ENCODE measurements at regions not wholly inside any gene's neighbourhood (a gene's known extent, or its start where the extent isn't known, plus 50 kb on each side); places are given as distances from the start of the nearest gene placed in this dataset.

- H3K4me1 ChIP-seq (ENCODE audit: low read length): no peaks in the 10 kb centered on the region
- no peaks in the 10 kb centered on the region for H3K27me3 ChIP-seq (ENCODE audit: low read length)
- H3K79me2 ChIP-seq (ENCODE audit: low read length): no peaks in the 10 kb centered on the region
- no peaks in the 10 kb centered on the region for H3K9me3 ChIP-seq (ENCODE audit: low read length)
- H3K27ac ChIP-seq (ENCODE audit: low read length): no peak overlapping the region
- H3K4me3 ChIP-seq (ENCODE audit: low read length): no peak overlapping the region
- no peak overlapping the region for H3K4me2 ChIP-seq (ENCODE audit: low read depth, low read length, poor library complexity, severe bottlenecking)
- no peaks in the 10 kb centered on the region for H3K9me2 ChIP-seq (replicated peaks; ENCODE audit: insufficient read depth, low read length)
- H4K20me1 ChIP-seq (ENCODE audit: insufficient read depth, low read depth, low read length): no peaks in the 10 kb centered on the region
- no peak overlapping the region for H3K9ac ChIP-seq (ENCODE audit: low read length)
- no peaks in the 10 kb centered on the region for H3K36me3 ChIP-seq (ENCODE audit: insufficient read depth, low read length)
- H2AFZ ChIP-seq (ENCODE audit: low read length): no peak overlapping the region
- DNase-seq: no peak
Measured at GRCh38 chr5:7186818-7187217, 209.1 kb upstream of the ADCY2 start.

GRCh38 chr5:7190712-7191250 lies 205.2 kb upstream of the ADCY2 start:
- no peak overlapping the region for H3K4me2 ChIP-seq (ENCODE audit: low read depth, low read length, poor library complexity, severe bottlenecking)
- no peaks in the 10 kb centered on the region for H3K9me2 ChIP-seq (replicated peaks; ENCODE audit: insufficient read depth, low read length)
- no peaks in the 10 kb centered on the region for H3K36me3 ChIP-seq (ENCODE audit: insufficient read depth, low read length)
- H3K4me3 ChIP-seq (ENCODE audit: low read length): no peak overlapping the region
- no peaks in the 10 kb centered on the region for H4K20me1 ChIP-seq (ENCODE audit: insufficient read depth, low read depth, low read length)
- no peak overlapping the region for H2AFZ ChIP-seq (ENCODE audit: low read length)
- no peaks in the 10 kb centered on the region for H3K4me1 ChIP-seq (ENCODE audit: low read length)
- H3K9ac ChIP-seq (ENCODE audit: low read length): no peak overlapping the region
- no peaks in the 10 kb centered on the region for H3K9me3 ChIP-seq (ENCODE audit: low read length)
- no peaks in the 10 kb centered on the region for H3K79me2 ChIP-seq (ENCODE audit: low read length)
- H3K27me3 ChIP-seq (ENCODE audit: low read length): no peaks in the 10 kb centered on the region
- DNase-seq: no peak
- H3K27ac ChIP-seq (ENCODE audit: low read length): no peak overlapping the region

- H2AFZ ChIP-seq (ENCODE audit: low read length): no peak overlapping the region
- no peak for DNase-seq
- no peaks in the 10 kb centered on the region for H4K20me1 ChIP-seq (ENCODE audit: insufficient read depth, low read depth, low read length)
- no peak overlapping the region for H3K9ac ChIP-seq (ENCODE audit: low read length)
- H3K79me2 ChIP-seq (ENCODE audit: low read length): no peaks in the 10 kb centered on the region
- H3K27ac ChIP-seq (ENCODE audit: low read length): no peak overlapping the region
- H3K4me2 ChIP-seq (ENCODE audit: low read depth, low read length, poor library complexity, severe bottlenecking): no peak overlapping the region
- H3K9me3 ChIP-seq (ENCODE audit: low read length): no peaks in the 10 kb centered on the region
- no peak overlapping the region for H3K4me3 ChIP-seq (ENCODE audit: low read length)
- no peaks in the 10 kb centered on the region for H3K27me3 ChIP-seq (ENCODE audit: low read length)
- no peaks in the 10 kb centered on the region for H3K36me3 ChIP-seq (ENCODE audit: insufficient read depth, low read length)
- H3K4me1 ChIP-seq (ENCODE audit: low read length): no peaks in the 10 kb centered on the region
- no peaks in the 10 kb centered on the region for H3K9me2 ChIP-seq (replicated peaks; ENCODE audit: insufficient read depth, low read length)
Measured at GRCh38 chr5:7192016-7192415, 203.9 kb upstream of the ADCY2 start.

- no peaks in the 10 kb centered on the region for H3K4me1 ChIP-seq (ENCODE audit: low read length)
- H3K27ac ChIP-seq (ENCODE audit: low read length): no peak overlapping the region
- DNase-seq: no peak
- H3K9me3 ChIP-seq (ENCODE audit: low read length): no peaks in the 10 kb centered on the region
- H3K9me2 ChIP-seq (replicated peaks; ENCODE audit: insufficient read depth, low read length): no peaks in the 10 kb centered on the region
- no peak overlapping the region for H2AFZ ChIP-seq (ENCODE audit: low read length)
- no peaks in the 10 kb centered on the region for H3K27me3 ChIP-seq (ENCODE audit: low read length)
- H3K4me3 ChIP-seq (ENCODE audit: low read length): no peak overlapping the region
- no peak overlapping the region for H3K4me2 ChIP-seq (ENCODE audit: low read depth, low read length, poor library complexity, severe bottlenecking)
- H3K36me3 ChIP-seq (ENCODE audit: insufficient read depth, low read length): no peaks in the 10 kb centered on the region
- H4K20me1 ChIP-seq (ENCODE audit: insufficient read depth, low read depth, low read length): no peaks in the 10 kb centered on the region
- no peak overlapping the region for H3K9ac ChIP-seq (ENCODE audit: low read length)
- H3K79me2 ChIP-seq (ENCODE audit: low read length): no peaks in the 10 kb centered on the region
Measured at GRCh38 chr5:7202846-7203245, 193.1 kb upstream of the ADCY2 start.

- Histone ChIP-seq H3K79me2 (ENCODE audit: low read length) (no peaks in the 10 kb centered on the region), H3K9ac (ENCODE audit: low read length) (no peak overlapping the region), H3K27ac (ENCODE audit: low read length) (no peak overlapping the region), H3K4me2 (ENCODE audit: low read depth, low read length, poor library complexity, severe bottlenecking) (no peak overlapping the region), H3K4me1 (ENCODE audit: low read length) (no peaks in the 10 kb centered on the region), H3K9me2 (replicated peaks; ENCODE audit: insufficient read depth, low read length) (no peaks in the 10 kb centered on the region), H3K27me3 (ENCODE audit: low read length) (no peaks in the 10 kb centered on the region), H4K20me1 (ENCODE audit: insufficient read depth, low read depth, low read length) (no peaks in the 10 kb centered on the region), H3K9me3 (ENCODE audit: low read length) (no peaks in the 10 kb centered on the region), H3K36me3 (ENCODE audit: insufficient read depth, low read length) (no peaks in the 10 kb centered on the region), H3K4me3 (ENCODE audit: low read length) (no peak overlapping the region), H2AFZ (ENCODE audit: low read length) (no peak overlapping the region)
- DNase-seq: no peak
Measured at GRCh38 chr5:7207979-7208378, 188.0 kb upstream of the ADCY2 start.

- Histone ChIP-seq H3K4me3 (ENCODE audit: low read length) (no peak overlapping the region), H3K9me2 (replicated peaks; ENCODE audit: insufficient read depth, low read length) (no peaks in the 10 kb centered on the region), H3K9ac (ENCODE audit: low read length) (no peak overlapping the region), H3K4me1 (ENCODE audit: low read length) (no peaks in the 10 kb centered on the region), H3K9me3 (ENCODE audit: low read length) (no peaks in the 10 kb centered on the region), H2AFZ (ENCODE audit: low read length) (no peak overlapping the region), H3K79me2 (ENCODE audit: low read length) (no peaks in the 10 kb centered on the region), H4K20me1 (ENCODE audit: insufficient read depth, low read depth, low read length) (no peaks in the 10 kb centered on the region), H3K36me3 (ENCODE audit: insufficient read depth, low read length) (no peaks in the 10 kb centered on the region), H3K4me2 (ENCODE audit: low read depth, low read length, poor library complexity, severe bottlenecking) (no peak overlapping the region), H3K27ac (ENCODE audit: low read length) (no peak overlapping the region), H3K27me3 (ENCODE audit: low read length) (no peaks in the 10 kb centered on the region)
- DNase-seq: no peak
Measured at GRCh38 chr5:7208938-7209337, 187.0 kb upstream of the ADCY2 start.

- Histone ChIP-seq H3K9me2 (replicated peaks; ENCODE audit: insufficient read depth, low read length) (no peaks in the 10 kb centered on the region), H4K20me1 (ENCODE audit: insufficient read depth, low read depth, low read length) (no peaks in the 10 kb centered on the region), H3K36me3 (ENCODE audit: insufficient read depth, low read length) (no peaks in the 10 kb centered on the region), H2AFZ (ENCODE audit: low read length) (no peak overlapping the region), H3K9me3 (ENCODE audit: low read length) (no peaks in the 10 kb centered on the region), H3K27ac (ENCODE audit: low read length) (no peak overlapping the region), H3K9ac (ENCODE audit: low read length) (no peak overlapping the region), H3K4me3 (ENCODE audit: low read length) (no peak overlapping the region), H3K4me2 (ENCODE audit: low read depth, low read length, poor library complexity, severe bottlenecking) (no peak overlapping the region), H3K27me3 (ENCODE audit: low read length) (no peaks in the 10 kb centered on the region), H3K79me2 (ENCODE audit: low read length) (no peaks in the 10 kb centered on the region), H3K4me1 (ENCODE audit: low read length) (no peaks in the 10 kb centered on the region)
- no peak for DNase-seq
Measured at GRCh38 chr5:7209658-7210057, 186.3 kb upstream of the ADCY2 start.

- H3K27ac ChIP-seq (ENCODE audit: low read length): no peak overlapping the region
- H3K36me3 ChIP-seq (ENCODE audit: insufficient read depth, low read length): no peaks in the 10 kb centered on the region
- H3K79me2 ChIP-seq (ENCODE audit: low read length): no peaks in the 10 kb centered on the region
- H4K20me1 ChIP-seq (ENCODE audit: insufficient read depth, low read depth, low read length): no peaks in the 10 kb centered on the region
- H3K4me1 ChIP-seq (ENCODE audit: low read length): no peaks in the 10 kb centered on the region
- H3K4me2 ChIP-seq (ENCODE audit: low read depth, low read length, poor library complexity, severe bottlenecking): no peak overlapping the region
- no peak overlapping the region for H3K9ac ChIP-seq (ENCODE audit: low read length)
- no peaks in the 10 kb centered on the region for H3K9me2 ChIP-seq (replicated peaks; ENCODE audit: insufficient read depth, low read length)
- no peak for DNase-seq
- H3K9me3 ChIP-seq (ENCODE audit: low read length): no peaks in the 10 kb centered on the region
- no peaks in the 10 kb centered on the region for H3K27me3 ChIP-seq (ENCODE audit: low read length)
- H2AFZ ChIP-seq (ENCODE audit: low read length): no peak overlapping the region
- no peak overlapping the region for H3K4me3 ChIP-seq (ENCODE audit: low read length)
Measured at GRCh38 chr5:7210549-7210948, 185.4 kb upstream of the ADCY2 start.

- H3K36me3 ChIP-seq (ENCODE audit: insufficient read depth, low read length): no peaks in the 10 kb centered on the region
- DNase-seq: no peak
Measured at GRCh38 chr5:7213525-7213924, 182.4 kb upstream of the ADCY2 start.

More at GRCh38 chr5:7213525-7213924, 182.4 kb upstream of the ADCY2 start:
- H3K27ac ChIP-seq (ENCODE audit: low read length): no peak overlapping the region
- no peak overlapping the region for H2AFZ ChIP-seq (ENCODE audit: low read length)
- no peaks in the 10 kb centered on the region for H3K4me1 ChIP-seq (ENCODE audit: low read length)
- no peaks in the 10 kb centered on the region for H3K9me3 ChIP-seq (ENCODE audit: low read length)
- H3K9me2 ChIP-seq (replicated peaks; ENCODE audit: insufficient read depth, low read length): no peaks in the 10 kb centered on the region
- no peak overlapping the region for H3K9ac ChIP-seq (ENCODE audit: low read length)
- no peaks in the 10 kb centered on the region for H4K20me1 ChIP-seq (ENCODE audit: insufficient read depth, low read depth, low read length)
- no peaks in the 10 kb centered on the region for H3K27me3 ChIP-seq (ENCODE audit: low read length)
- no peak overlapping the region for H3K4me2 ChIP-seq (ENCODE audit: low read depth, low read length, poor library complexity, severe bottlenecking)
- H3K4me3 ChIP-seq (ENCODE audit: low read length): no peak overlapping the region
- H3K79me2 ChIP-seq (ENCODE audit: low read length): no peaks in the 10 kb centered on the region

Data from Karpas-422 (cell line).